Frontal cortex (tissue), 3 donors: ENCODE measurements at regions not wholly inside any gene's neighbourhood (a gene's known extent, or its start where the extent isn't known, plus 50 kb on each side); places are given as distances from the start of the nearest gene placed in this dataset.

ENCODE experiments used
- DNase-seq, 2 donors: peaks; one replicate each; pipeline ENCODE4 v3.0.0; 2012; ENCODE audit warnings: low spot score in 2 of 2
- FAIRE-seq: peaks from 2 replicates; lab custom pipeline; 2012; peaks lifted over from hg19 to GRCh38; lab: Jason Lieb, UNC
- donor health status: control.
- donor health status: control.
- donor health status: control.

DNA sequence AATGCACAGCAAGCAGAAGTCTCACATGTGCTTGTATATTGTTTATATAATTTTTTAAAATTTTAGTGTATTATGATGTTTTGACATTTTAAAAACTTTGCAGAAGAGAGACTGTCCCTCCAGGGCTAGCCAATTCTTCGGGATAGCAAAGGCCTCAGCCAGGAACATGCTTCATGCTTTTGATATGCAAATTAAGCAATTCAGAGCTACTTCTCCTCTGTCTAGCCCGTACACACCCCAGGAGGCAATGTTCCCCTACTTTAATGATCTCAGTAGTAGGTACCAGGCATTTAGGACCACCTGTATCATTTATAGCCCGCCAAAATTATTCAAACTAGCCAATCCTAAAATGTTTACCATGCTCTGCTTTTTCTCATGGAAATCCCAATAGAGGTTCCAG is 1116.2 kb downstream of the OLFM4 start:
- no peak for FAIRE-seq
- DNase-seq, result no peak

GRCh38 chr13:54150851-54151250 is 1122.2 kb downstream of the OLFM4 start:
- DNase-seq (no peak), FAIRE-seq (no peak)

DNA sequence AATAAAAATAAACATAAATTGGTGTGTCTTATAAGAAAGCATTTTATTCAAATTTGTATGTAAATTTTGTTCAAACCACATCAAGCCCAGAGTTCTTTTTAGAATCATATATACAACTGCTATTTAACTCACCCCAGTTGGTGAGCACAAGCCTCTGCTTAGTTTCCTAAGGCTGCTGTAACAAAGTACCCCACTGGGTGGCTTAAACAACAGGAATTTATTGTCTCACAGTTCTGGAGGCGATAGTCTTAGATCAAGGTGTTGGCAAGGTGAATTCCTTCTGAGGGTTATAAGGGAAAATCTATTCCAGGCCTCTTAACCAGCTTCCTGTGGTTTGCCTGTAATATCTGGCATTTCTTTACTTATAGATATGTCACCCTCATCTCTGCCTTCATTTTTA is 1133.5 kb downstream of the OLFM4 start:
- DNase-seq (no peak), FAIRE-seq (no peak)

DNA sequence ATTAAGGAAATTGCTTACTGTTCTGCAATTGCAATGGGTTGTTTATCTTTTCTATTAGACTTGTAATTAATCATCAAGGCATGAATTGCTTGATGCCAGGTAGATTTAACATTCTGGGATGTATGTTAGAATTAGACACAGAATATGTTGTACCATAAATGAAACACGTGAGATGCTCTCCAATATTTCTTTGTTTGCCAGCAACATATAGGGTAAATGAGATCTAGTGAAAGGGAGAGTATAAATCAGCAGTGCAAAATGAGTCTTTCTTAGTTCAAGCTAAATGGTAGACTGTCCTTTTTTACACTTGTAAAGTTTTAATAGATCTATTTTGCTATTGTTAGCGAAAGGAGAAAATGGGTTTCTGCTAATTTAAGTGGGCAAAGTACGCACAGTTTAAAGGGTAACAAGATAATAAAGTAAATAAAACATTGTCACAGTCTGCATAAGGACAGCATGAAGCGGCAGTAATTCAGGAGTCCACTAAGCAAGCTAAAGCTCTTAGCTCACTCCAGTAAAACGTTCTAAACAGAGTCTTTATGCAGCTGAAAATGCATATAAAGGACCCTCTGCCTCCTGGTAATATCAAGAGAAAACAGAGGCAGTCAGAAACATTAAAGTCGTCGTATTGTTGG is 1137.1 kb downstream of the OLFM4 start:
- no peak for FAIRE-seq
- DNase-seq, result no peak

DNA sequence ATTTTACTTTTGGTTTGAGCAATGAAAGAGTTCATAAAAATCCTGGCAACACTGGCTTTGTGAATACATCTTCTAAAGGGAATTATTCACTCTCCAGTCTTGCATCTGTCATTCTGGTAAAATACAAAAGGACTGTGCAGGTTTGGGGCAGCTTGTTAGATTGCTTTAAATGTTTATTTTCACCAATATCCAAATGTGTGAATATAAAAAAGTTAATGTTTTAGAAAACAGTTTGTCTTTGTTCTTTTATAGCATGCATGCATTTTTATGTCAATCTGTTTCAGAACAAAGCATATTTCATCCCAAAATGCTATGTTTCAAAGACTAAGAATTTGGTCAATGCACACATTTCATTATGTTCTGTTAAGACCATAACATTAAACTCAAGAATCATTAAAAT is 1145.4 kb downstream of the OLFM4 start:
- DNase-seq, result no peak
- no peak for FAIRE-seq

- DNase-seq, result no peak
- FAIRE-seq, result no peak
Measured at GRCh38 chr13:54175466-54175865, 1146.9 kb downstream of the OLFM4 start.

DNA sequence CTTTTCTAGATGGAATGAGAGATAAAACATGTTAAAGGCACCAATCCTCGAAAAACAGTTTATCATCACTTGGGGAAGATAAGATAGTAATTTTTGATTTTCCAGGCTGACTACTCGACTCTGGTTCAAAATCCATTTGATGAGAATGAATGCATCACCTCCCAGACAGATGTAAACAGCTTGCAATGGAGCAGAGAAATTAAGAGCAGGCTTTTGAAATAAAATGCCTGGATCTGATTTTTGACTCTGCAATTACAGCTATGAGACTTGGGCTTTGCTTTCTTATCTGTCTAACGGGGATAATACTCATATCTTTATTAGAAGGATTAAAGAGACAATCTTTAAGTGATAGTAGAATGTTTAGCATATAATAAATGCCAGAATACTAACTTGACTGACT is 1148.9 kb downstream of the OLFM4 start:
- FAIRE-seq (no peak), DNase-seq (no peak)

GRCh38 chr13:54183166-54183565 is 1154.6 kb downstream of the OLFM4 start:
- DNase-seq (no peak), FAIRE-seq (no peak)

- DNase-seq (no peak), FAIRE-seq (no peak)
Measured at GRCh38 chr13:54183728-54184127, 1155.1 kb downstream of the OLFM4 start.

DNA sequence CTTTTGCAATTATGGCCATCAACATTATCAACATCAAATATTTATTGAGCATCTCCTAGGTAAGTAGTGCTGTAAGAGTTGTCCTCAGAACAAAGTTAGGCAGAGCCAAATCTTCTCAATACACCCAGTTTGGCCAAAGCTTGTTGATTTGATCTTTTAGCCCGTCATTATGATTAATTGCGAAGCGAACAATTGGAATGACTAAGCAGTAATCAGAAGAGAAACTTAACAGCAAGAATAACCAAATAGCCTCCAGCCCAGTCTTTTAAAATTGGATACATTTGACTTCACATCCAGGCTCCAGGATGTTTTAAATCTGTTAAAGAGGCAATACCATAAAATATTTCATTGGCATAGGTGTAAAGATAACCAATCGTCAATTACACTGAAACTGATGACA is 1156.0 kb downstream of the OLFM4 start:
- FAIRE-seq (no peak), DNase-seq (no peak)

DNA sequence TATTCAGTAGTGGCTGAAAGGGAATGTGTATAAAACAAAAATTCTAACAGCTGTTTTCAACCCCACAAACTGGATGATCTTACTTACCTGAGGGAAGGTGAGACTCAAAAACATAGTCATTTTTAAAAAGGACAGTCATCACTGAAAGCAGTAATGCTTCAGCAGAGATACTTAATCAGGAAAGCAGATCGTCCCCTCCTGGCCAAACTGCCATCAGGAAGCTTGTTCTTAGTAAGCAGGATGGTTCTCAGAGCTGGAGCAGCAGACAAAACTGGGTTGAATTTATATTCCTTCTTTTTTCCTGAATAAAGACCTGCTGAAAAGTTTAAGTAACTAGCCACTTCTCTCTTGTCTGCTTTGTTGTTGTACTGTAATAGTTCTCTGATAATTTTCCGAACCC is 1156.5 kb downstream of the OLFM4 start:
- no peak for FAIRE-seq

GRCh38 chr13:54185785-54186184 is 1157.2 kb downstream of the OLFM4 start:
- no peak for FAIRE-seq
- no peak for DNase-seq

More for the DNA sequence above, 1156.5 kb downstream of the OLFM4 start:
- no peak for DNase-seq

GRCh38 chr13:54187461-54187860 is 1158.8 kb downstream of the OLFM4 start:
- no peak for FAIRE-seq
- DNase-seq, result no peak

- DNase-seq, result no peak
- no peak for FAIRE-seq
Measured at GRCh38 chr13:54194233-54195024, 1165.8 kb downstream of the OLFM4 start.

DNA sequence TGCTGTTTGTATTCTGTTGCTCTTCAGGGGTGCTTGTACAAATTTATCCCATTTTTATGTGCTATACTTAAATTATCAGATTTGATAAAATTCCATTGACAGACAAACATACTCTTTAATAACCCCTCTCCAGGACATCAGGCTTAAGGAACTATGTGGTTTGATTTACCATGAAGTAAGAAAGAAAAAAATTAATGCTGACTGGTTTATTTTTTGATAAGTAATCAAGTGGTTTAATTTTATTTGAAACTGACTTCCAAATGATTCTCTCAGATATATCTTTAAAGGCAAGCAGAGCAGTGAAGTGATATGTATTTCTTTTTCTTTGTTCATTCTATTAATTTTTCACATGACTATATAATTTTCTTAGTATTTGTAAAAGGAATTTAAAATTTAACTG is 1168.1 kb downstream of the OLFM4 start:
- FAIRE-seq (no peak), DNase-seq (no peak)

DNA sequence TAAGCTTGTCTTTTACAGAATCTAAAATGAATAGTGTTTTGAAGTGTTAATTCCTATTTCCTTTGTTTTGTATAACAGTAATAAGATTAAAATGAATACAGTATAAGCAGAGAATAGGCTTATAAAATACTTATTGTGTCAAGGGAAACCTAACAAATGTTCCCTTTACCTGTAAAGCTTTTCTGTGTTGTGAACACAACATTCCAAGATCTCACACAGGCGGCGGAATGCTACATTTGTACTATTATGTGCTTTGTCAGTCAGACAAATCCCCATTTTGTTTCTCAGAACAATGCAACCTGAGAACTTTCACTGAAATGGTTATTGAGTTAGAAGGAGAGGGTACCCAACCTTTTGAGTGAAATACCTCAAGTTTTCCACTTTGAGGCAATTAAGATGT is 1170.3 kb downstream of the OLFM4 start:
- no peak for FAIRE-seq
- no peak for DNase-seq

- no peak for DNase-seq
- no peak for FAIRE-seq
Measured at GRCh38 chr13:54206626-54207025, 1178.0 kb downstream of the OLFM4 start.

DNA sequence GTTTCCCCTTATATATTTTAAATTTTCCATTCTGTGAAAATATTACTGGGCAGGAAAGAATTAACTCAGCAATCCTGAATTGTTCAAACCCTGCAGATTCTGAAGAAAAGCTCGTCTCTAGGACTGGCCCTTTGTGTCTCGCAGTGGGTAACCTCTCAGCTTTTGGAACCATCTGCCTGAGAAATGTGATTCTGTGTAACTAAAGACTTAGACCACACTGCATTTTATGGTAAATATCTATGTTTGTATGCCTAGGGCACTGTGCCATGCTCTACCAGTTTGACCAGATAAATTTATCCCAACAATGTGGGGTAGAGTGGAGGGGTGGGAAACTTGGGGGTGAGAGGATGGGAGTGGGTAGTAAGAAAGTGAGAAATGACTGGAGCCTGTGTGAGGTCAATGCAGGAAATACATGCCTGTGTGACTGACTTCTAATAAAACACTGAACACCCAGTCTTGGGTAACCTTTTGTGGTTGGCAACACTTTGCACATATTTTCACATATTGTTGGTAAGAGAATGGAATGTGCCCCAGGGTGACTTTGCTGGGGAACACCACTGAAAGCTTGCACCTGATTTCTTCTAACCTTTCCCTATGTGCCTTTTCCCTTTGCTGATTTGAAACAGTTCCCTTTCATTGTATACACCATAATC is 1181.9 kb downstream of the OLFM4 start:
- DNase-seq, result no peak
- no peak for FAIRE-seq

GRCh38 chr13:54216221-54216620 is 1187.6 kb downstream of the OLFM4 start:
- FAIRE-seq (no peak), DNase-seq (no peak)

GRCh38 chr13:54226876-54227275 is 1198.3 kb downstream of the OLFM4 start:
- FAIRE-seq, result no peak

GRCh38 chr13:54232700-54233099 is 1204.1 kb downstream of the OLFM4 start:
- no peak for FAIRE-seq

More at GRCh38 chr13:54226876-54227275, 1198.3 kb downstream of the OLFM4 start:
- no peak for DNase-seq

More at GRCh38 chr13:54232700-54233099, 1204.1 kb downstream of the OLFM4 start:
- DNase-seq, result no peak
